ENCODE measurements at regions not wholly inside any gene's neighbourhood (a gene's known extent, or its start where the extent isn't known, plus 50 kb on each side); places are given as distances from the start of the nearest gene placed in this dataset.

DNA sequence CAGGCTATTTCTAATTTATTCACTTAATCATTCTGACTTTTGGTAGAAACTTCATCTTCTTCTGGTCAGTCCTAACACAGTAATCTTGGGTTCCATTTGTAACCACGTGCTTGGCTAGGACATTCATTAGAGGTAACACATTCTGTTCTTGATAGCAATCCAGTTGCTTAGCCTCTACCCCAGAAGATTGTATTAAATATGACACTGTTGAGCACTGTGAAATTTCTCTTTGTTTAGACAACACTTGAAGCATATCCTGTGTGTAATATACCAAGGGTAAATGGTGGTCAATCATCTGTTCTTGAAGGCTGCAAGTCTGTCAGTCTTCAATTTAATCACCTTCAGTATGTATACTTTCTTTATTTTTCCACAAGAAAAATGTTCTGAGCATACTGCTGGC is 523.0 kb downstream of the ANKRD50 start:
- TF ChIP-seq ZNF274 (IDR thresholded peaks at IDR 0.05; ENCODE audit: low read depth, low read length) = no peak
- no peak overlapping the region for H3K4me3 ChIP-seq (ENCODE audit: low read length)

DNA sequence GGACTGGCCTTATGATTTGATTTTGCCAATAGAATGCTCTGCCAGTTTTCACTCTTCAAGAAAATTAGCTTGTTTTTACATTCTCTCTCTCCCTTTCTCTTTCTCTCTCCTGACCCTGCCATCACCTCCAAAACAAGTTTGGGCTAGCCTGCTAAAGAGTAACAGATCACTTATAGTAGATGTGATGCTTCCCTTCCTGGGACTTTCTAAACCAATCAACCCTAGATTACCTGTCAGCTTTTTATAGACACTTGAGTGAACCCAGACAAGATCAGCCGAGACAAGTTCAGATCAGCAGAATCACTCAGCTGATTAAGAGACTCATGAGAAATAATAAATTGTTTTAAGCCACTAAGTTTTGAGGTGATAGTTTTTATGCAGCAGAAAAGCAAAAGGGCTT is 521.2 kb downstream of the ANKRD50 start:
- H3K4me3 ChIP-seq (ENCODE audit: low read length) = no peak overlapping the region
- TF ChIP-seq ZNF274 (IDR thresholded peaks at IDR 0.05; ENCODE audit: low read depth, low read length) = no peak

DNA sequence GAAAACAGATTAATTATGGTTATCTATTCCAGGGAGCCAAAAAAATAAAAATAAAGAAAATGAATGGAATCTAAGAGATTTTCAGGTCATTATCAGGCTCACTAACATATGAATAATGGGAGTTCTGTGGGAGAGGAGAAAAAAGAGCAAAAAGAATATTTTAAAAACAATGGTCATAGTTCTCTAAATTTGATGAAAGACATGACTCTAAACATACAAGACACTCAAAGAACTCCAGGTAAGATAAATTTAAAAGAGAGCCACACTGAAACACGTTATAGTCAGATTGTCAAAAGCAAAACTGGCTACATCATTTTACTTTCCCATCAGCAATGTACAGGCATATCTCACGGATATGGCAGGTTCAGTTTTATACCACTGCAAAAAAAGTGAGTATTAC is 520.0 kb downstream of the ANKRD50 start:
- no peak overlapping the region for H3K4me3 ChIP-seq (ENCODE audit: low read length)
- no peak for TF ChIP-seq ZNF274 (IDR thresholded peaks at IDR 0.05; ENCODE audit: low read depth, low read length)

- no peak overlapping the region for H3K4me3 ChIP-seq (ENCODE audit: low read length)
- no peak for TF ChIP-seq ZNF274 (IDR thresholded peaks at IDR 0.05; ENCODE audit: low read depth, low read length)
Observed at GRCh38 chr4:124199185-124199584, 513.3 kb downstream of the ANKRD50 start.

DNA sequence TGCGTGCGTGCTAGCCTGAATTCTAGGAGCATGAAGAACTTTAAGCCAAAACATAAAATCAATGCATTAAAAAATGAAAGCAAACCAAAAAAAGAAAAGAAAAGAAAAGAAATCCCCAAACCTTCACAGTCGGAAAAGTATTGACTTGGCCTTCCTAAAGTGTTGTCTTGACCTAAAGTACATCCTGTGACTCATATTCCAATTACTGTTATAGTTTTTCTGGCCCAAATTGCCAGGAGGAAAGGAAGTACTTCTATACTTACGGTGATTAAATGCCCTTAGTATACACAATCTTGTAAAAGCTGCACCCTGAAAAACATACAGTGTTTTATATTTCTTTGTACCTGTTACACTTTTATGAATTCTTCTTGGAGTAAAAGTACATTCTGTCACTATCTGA is 512.8 kb downstream of the ANKRD50 start:
- no peak for TF ChIP-seq ZNF274 (IDR thresholded peaks at IDR 0.05; ENCODE audit: low read depth, low read length)
- no peak overlapping the region for H3K4me3 ChIP-seq (ENCODE audit: low read length)

- H3K4me3 ChIP-seq (ENCODE audit: low read length) = no peak overlapping the region
- TF ChIP-seq ZNF274 (IDR thresholded peaks at IDR 0.05; ENCODE audit: low read depth, low read length) = no peak
Observed at GRCh38 chr4:124201636-124202035, 510.9 kb downstream of the ANKRD50 start.

DNA sequence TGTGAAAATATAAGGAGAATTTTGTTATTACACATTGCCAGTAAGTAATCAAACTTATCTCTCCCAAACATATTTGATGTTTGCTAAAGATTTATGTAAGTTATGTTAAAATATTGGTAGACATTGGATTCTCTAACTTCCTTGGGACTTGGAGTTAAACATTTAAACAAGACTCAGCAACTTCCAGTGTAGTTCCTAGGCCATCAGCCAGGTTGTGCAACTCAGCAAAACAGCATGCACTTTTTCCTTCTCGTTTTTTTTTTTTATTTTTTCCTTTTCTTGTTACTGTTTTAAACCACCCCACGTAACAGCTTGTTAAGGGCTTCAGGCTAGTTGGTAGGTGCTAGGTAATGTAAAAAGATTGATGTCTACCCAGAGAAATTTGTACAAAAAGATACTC is 510.4 kb downstream of the ANKRD50 start:
- no peak for TF ChIP-seq ZNF274 (IDR thresholded peaks at IDR 0.05; ENCODE audit: low read depth, low read length)
- H3K4me3 ChIP-seq (ENCODE audit: low read length) = no peak overlapping the region

DNA sequence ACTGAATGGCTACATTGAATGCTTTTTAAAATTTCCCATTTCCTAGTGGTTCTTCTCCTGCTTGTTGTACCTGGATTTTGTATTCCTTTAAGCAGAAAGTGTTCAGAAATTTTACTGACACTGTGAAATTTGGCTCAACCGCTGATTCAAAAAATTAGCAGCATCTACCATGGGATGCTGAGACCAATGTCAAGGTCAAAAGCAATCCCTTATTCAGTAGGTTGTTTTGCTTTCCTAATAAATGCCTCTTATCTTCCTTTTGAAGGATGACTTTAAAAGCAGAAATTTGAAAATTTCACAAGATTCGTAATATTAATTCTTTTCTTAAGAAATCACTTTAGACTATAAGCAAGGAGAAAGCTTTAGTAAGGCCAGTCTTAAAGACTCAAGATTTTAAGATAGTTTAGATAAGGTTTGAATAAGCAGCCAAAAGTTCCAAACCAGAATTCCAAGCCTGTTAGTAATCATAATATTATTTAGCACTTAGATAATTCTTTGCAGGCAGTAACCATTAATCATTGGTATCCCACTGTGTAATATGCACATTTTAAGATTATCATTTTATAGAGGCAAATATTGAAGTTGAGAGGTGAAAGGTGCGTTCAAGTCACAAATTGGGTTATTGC is 508.8 kb downstream of the ANKRD50 start:
- no peak for TF ChIP-seq ZNF274 (IDR thresholded peaks at IDR 0.05; ENCODE audit: low read depth, low read length)

GRCh38 chr4:124206779-124207605 is 505.5 kb downstream of the ANKRD50 start:
- H3K4me3 ChIP-seq (ENCODE audit: low read length) = no peak overlapping the region
- no peak for TF ChIP-seq ZNF274 (IDR thresholded peaks at IDR 0.05; ENCODE audit: low read depth, low read length)

More for the DNA sequence above, 508.8 kb downstream of the ANKRD50 start:
- no peak overlapping the region for H3K4me3 ChIP-seq (ENCODE audit: low read length)

DNA sequence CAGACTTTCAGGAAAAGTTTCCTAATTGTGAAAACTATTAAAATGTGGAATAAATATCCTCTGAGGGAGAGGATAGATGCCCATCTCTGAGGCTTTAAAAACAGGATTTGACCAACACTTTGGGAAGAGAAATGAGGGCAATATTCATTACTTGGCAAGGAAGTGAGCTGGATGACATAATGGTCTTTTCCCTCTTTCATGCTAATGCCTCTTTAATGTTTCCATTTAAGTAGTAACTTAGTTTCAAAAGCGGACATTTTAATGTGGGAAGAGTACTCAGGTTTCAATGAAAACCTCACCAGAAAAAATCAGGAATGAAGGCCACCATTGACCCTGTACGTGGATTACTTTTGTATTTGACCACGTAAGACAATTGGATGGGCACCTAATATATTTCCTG is 503.3 kb downstream of the ANKRD50 start:
- H3K4me3 ChIP-seq (ENCODE audit: low read length) = no peak overlapping the region
- no peak for TF ChIP-seq ZNF274 (IDR thresholded peaks at IDR 0.05; ENCODE audit: low read depth, low read length)

DNA sequence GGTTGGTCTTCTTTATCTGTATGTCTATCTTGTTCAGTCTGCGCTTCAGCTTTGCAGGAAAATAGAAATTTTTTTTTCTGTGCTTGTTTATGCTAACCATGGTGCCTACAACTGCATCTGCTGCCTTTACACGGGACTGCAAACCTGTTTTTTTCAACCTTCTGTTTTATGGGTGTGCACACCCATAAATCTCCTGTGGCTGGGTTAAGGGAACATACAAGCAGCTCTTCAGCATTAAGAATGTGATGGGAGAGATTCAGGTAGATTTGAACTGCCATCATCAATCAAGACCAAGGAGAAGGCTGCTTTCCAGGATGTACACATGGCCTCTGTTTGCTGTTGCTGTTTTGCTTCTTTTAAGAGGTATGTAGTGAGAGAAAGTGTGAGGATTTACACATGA is 502.9 kb downstream of the ANKRD50 start:
- no peak overlapping the region for H3K4me3 ChIP-seq (ENCODE audit: low read length)
- no peak for TF ChIP-seq ZNF274 (IDR thresholded peaks at IDR 0.05; ENCODE audit: low read depth, low read length)

DNA sequence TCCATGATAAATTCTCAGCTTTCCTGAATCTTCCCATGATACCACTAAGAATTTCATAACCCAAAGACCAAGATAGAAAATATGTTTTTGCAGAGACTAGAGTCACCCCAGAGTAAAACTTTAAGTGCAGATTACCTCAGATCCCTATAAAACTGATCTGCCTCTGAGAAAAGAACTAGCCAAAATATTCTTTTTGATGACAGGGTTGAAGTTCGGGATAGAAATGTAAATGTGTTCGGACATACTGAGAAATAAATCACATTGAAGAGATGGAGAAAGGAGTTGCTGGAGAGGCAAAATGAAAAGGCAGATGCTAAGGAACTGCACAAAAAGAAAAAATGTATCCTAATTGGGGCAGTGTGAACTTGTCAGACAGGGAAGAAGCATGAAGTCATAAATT is 501.8 kb downstream of the ANKRD50 start:
- TF ChIP-seq ZNF274 (IDR thresholded peaks at IDR 0.05; ENCODE audit: low read depth, low read length) = no peak
- no peak overlapping the region for H3K4me3 ChIP-seq (ENCODE audit: low read length)

GRCh38 chr4:124212815-124213630 is 499.5 kb downstream of the ANKRD50 start:
- H3K4me3 ChIP-seq (ENCODE audit: low read length) = no peak overlapping the region
- TF ChIP-seq ZNF274 (IDR thresholded peaks at IDR 0.05; ENCODE audit: low read depth, low read length) = no peak

DNA sequence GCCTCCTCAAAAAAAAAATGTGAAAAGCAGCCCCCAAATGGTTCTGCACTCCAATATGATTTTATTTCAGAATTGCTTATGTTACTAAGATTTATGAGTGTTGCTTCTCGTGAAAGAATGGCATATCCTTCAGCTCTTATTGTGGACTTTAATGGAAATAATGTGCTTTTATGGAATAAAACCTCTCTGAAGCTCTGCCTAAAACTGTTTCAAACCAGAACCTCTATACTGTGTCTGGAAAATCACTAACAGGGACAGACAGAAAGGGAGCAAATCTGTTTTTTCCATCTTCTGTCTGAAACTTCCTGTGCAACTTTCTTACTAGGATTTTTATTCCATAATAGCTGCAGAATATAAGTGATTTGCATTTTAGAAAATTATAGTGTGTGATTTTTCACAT is 493.1 kb downstream of the ANKRD50 start:
- TF ChIP-seq ZNF274 (IDR thresholded peaks at IDR 0.05; ENCODE audit: low read depth, low read length) = no peak
- H3K4me3 ChIP-seq (ENCODE audit: low read length) = no peak overlapping the region

DNA sequence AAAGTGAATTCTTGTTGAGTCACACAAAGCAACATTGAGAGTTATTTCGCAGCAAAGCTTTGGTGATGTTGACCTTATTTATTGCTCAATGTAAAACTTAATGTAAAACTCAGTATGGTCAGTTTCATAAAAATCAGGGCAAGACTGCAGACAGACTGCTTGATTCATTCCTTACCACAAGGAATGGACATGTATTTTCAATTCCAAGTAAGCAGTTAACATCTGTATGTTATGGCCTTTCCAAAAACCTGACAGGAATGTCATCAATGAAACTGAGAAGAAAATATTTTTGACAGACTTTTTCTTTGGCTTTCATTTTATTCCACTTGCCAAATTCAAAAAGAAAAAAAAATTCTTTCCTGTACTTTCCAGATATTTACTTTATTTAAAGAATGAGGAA is 488.3 kb downstream of the ANKRD50 start:
- H3K4me3 ChIP-seq (ENCODE audit: low read length) = no peak overlapping the region
- TF ChIP-seq ZNF274 (IDR thresholded peaks at IDR 0.05; ENCODE audit: low read depth, low read length) = no peak

All from GM08714 (cell line).